ENCODE measurements at regions not wholly inside any gene's neighbourhood (a gene's known extent, or its start where the extent isn't known, plus 50 kb on each side); places are given as distances from the start of the nearest gene placed in this dataset.

DNA sequence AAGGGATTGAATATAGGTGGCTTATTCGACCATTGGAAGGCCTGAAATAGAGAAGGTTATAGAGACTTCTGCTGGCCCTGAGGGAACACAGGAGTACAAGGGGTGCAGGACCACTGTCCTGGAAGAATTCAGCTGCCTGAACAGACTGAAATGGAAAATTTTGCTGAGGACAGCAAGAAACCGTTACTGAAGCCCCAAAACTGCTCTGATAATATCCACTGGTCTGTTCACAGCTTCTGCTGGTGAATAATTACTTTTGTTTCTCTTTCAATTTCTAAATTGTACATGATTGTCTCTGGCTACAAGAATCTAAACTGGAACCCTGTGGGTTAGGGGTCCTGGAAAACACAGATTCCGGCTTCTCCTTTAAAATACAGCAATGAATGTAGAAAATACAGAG is 218.5 kb upstream of the CDH12 start:
- TF ChIP-seq, protein P1, sequence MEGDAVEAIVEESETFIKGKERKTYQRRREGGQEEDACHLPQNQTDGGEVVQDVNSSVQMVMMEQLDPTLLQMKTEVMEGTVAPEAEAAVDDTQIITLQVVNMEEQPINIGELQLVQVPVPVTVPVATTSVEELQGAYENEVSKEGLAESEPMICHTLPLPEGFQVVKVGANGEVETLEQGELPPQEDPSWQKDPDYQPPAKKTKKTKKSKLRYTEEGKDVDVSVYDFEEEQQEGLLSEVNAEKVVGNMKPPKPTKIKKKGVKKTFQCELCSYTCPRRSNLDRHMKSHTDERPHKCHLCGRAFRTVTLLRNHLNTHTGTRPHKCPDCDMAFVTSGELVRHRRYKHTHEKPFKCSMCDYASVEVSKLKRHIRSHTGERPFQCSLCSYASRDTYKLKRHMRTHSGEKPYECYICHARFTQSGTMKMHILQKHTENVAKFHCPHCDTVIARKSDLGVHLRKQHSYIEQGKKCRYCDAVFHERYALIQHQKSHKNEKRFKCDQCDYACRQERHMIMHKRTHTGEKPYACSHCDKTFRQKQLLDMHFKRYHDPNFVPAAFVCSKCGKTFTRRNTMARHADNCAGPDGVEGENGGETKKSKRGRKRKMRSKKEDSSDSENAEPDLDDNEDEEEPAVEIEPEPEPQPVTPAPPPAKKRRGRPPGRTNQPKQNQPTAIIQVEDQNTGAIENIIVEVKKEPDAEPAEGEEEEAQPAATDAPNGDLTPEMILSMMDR (IDR thresholded peaks at IDR 0.05) = no peak
- no peak for TF ChIP-seq POLR2A (IDR thresholded peaks at IDR 0.05)
- no peak for TF ChIP-seq EP300 (IDR thresholded peaks at IDR 0.05)
